Large intestine (tissue), 3 donors: ENCODE measurements at regions not wholly inside any gene's neighbourhood (a gene's known extent, or its start where the extent isn't known, plus 50 kb on each side); places are given as distances from the start of the nearest gene placed in this dataset.

Experiments used
- DNase-seq, 2 donors: peaks; one replicate each; pipeline versions ENCODE4 v3.0.0 to v3.0.0-alpha.2; 2013
- H3K27ac ChIP-seq: one replicate; pipeline ENCODE4 v1.5.1; 2013; ENCODE audit warnings: low read length
- H3K27me3 ChIP-seq: 2 replicates; pipeline ENCODE4 v1.6.1; 2013; ENCODE audit warnings: low read length; ENCODE audit not compliant: control insufficient read depth, insufficient read depth
- H3K36me3 ChIP-seq: 2 replicates; pipeline ENCODE4 v1.6.1; 2013; ENCODE audit warnings: low read length; ENCODE audit not compliant: control insufficient read depth, insufficient read depth
- H3K4me1 ChIP-seq: one replicate; pipeline ENCODE4 v1.6.1; 2013; ENCODE audit warnings: low read length; ENCODE audit not compliant: control insufficient read depth, insufficient read depth
- H3K4me3 ChIP-seq: one replicate; pipeline ENCODE4 v1.5.1; 2013; ENCODE audit warnings: low read length
- H3K9me3 ChIP-seq: one replicate; pipeline ENCODE4 v1.6.1; 2013; ENCODE audit warnings: mild to moderate bottlenecking, low read depth, low read length, moderate library complexity; ENCODE audit not compliant: control insufficient read depth
- WGBS: methylation state at CpG from one replicate; pipeline ENCODE4 v1.1.5; 2013; ENCODE audit warnings: low lambda C conversion rate; ENCODE audit not compliant: insufficient coverage; 5-methylcytosine and 5-hydroxymethylcytosine counted together

DNA sequence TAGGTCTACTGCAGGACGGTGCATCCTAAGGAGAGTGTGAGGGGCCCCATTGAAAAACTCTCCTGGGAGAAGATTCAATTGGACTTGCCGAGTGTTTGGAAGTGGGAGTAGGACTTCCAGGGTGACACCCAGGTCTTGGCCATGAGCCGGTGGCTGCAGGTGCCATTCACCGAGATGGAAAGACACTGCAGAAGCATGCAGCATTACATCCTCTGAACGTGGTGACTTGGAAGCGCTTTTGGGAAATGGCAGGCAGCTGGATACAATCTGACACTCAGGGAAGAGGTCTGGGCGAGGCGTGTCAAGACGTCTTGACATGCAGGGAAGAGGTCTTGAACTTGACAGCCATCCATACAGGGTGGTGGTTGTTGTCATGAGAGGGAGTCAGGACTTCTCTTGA lies 126.9 kb downstream of the PAPOLA start:
- H3K36me3 ChIP-seq: no peaks in the 10 kb centered on the region
- peaks cover 12% of the 10 kb centered on the region for H3K27me3 ChIP-seq
- no peak overlapping the region for H3K4me3 ChIP-seq
- no CpG with 5 or more reads among the region's 9 CpGs for WGBS
- H3K4me1 ChIP-seq: no peaks in the 10 kb centered on the region
- DNase-seq: no peak
- peaks cover 2% of the 10 kb centered on the region for H3K9me3 ChIP-seq
- H3K27ac ChIP-seq: no peak overlapping the region

- H3K36me3 ChIP-seq: no peaks in the 10 kb centered on the region
- no peak for DNase-seq
- peaks cover 12% of the 10 kb centered on the region for H3K27me3 ChIP-seq
- no peak overlapping the region for H3K27ac ChIP-seq
- no CpG with 5 or more reads among the region's 4 CpGs for WGBS
- H3K4me3 ChIP-seq: no peak overlapping the region
- H3K9me3 ChIP-seq: peaks cover 2% of the 10 kb centered on the region
- no peaks in the 10 kb centered on the region for H3K4me1 ChIP-seq
Observed at GRCh38 chr14:96629558-96630222, 127.5 kb downstream of the PAPOLA start.

DNA sequence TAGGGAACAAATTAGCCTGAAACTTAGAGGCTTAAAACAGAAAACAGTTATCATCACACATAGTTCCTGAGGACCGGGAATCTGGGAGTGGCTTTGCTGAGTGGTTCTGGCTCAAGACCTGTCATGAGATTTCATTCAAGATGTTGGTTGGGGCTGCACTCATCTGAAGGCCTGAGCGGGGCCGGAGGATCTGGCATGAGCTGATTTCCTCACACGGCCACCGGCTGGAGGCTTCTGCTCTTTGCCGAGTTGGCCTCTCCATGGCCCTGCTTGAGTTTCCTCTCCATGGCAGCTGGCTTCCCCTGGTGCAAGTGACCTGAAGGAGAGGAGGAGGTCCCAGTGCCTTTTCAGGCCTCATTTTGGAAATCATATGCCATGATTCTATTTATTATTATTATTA lies 128.1 kb downstream of the PAPOLA start:
- H3K4me3 ChIP-seq: no peak overlapping the region
- no peak for DNase-seq
- no peaks in the 10 kb centered on the region for H3K4me1 ChIP-seq
- no peaks in the 10 kb centered on the region for H3K36me3 ChIP-seq
- peaks cover 2% of the 10 kb centered on the region for H3K9me3 ChIP-seq
- no peak overlapping the region for H3K27ac ChIP-seq
- peaks cover 12% of the 10 kb centered on the region for H3K27me3 ChIP-seq
- no CpG with 5 or more reads among the region's 6 CpGs for WGBS

DNA sequence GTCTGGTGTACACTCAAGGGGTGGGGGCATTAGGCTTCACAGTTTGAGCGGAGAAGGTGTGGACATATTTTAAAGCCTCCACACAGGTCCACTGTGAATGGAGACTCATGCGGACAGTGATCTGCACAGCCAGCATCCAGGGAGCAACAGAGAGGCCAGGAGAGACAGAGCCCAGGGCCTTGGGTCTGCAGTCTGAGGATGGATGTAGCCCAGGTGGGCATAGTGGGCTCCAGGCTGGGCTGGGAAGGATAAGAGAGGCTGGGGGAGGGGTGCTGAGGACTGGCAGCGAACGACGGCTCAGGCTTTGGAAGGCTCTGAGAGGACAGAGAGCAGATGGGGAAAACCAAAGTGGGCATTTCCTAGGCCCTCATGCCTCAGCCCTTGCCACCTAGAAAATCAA lies 128.8 kb downstream of the PAPOLA start:
- H3K27me3 ChIP-seq: peaks cover 10% of the 10 kb centered on the region
- DNase-seq: no peak
- no peak overlapping the region for H3K27ac ChIP-seq
- no CpG with 5 or more reads among the region's 5 CpGs for WGBS
- peaks cover 2% of the 10 kb centered on the region for H3K9me3 ChIP-seq
- H3K4me1 ChIP-seq: no peaks in the 10 kb centered on the region
- no peaks in the 10 kb centered on the region for H3K36me3 ChIP-seq
- no peak overlapping the region for H3K4me3 ChIP-seq

DNA sequence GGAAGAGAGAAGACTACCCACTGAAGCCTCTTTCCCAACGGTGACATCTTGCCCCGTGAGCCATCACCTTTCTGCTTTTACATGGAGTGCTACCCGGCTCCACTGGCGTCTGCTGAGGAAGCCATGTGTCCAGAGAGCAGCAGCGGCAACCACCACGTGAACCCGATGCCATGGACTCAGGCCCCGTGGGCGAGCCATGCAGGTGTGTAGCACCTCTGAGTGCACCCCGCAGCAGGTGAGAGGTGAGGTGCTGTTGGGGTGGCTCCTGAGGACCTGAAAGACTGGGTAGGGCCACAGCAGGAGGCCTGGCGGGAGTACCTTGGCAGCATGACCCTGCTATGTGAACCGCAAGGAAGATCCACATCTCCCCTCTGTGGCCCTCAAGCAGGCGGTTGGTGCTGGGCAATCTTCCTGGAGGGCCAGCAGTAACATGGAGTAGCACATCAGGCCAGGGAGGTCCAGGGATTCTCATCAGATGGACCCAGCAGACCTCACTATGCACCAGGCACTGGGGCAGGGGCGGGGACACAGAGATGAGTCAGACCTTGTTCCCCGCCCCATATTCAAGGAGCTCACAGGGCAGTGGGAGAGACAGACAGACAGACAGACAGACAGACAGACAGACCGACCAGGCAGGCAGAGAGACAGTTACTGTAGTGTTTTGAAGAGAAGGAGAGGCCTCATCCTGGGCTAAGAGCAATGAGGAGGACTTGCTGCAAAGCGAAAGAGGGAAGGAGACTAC lies 129.6 kb downstream of the PAPOLA start:
- H3K4me1 ChIP-seq: no peaks in the 10 kb centered on the region
- H3K27ac ChIP-seq: no peak overlapping the region
- peaks cover 2% of the 10 kb centered on the region for H3K9me3 ChIP-seq
- no peak overlapping the region for H3K4me3 ChIP-seq
- WGBS: no CpG with 5 or more reads among the region's 17 CpGs
- no peak for DNase-seq
- no peaks in the 10 kb centered on the region for H3K36me3 ChIP-seq
- peaks cover 3% of the 10 kb centered on the region for H3K27me3 ChIP-seq

DNA sequence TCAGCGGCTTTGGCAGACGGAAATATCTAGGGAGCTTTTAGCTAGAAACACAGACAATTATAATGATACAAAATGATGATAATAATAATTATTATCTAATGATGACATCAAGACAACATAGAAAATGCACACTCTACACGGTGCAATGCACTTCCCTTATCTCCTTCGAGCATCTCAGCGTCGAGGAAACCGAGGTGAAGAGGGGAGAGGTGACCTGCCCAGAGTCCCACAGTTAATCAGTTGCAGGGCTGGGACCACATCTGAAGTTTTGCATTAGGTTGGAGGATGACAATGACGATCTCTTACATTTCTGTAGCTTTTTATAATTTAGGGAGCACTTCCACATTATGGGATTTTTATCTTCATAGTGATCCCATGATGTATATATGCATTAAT lies 130.2 kb downstream of the PAPOLA start:
- H3K36me3 ChIP-seq: no peaks in the 10 kb centered on the region
- H3K9me3 ChIP-seq: peaks cover 2% of the 10 kb centered on the region
- no peak overlapping the region for H3K4me3 ChIP-seq
- H3K4me1 ChIP-seq: no peaks in the 10 kb centered on the region
- peaks cover 3% of the 10 kb centered on the region for H3K27me3 ChIP-seq
- no peak for DNase-seq
- 68% methylated on average over 4 of the region's 8 CpGs for WGBS
- no peak overlapping the region for H3K27ac ChIP-seq

- peaks cover 3% of the 10 kb centered on the region for H3K27me3 ChIP-seq
- WGBS: 93% methylated on average over 2 of the region's 2 CpGs
- peaks cover 2% of the 10 kb centered on the region for H3K9me3 ChIP-seq
- H3K4me1 ChIP-seq: no peaks in the 10 kb centered on the region
- no peak overlapping the region for H3K27ac ChIP-seq
- H3K4me3 ChIP-seq: no peak overlapping the region
- no peaks in the 10 kb centered on the region for H3K36me3 ChIP-seq
- DNase-seq: no peak
Observed at GRCh38 chr14:96633096-96633495, 130.9 kb downstream of the PAPOLA start.

GRCh38 chr14:96634481-96634880 lies 132.3 kb downstream of the PAPOLA start:
- Histone ChIP-seq H3K27ac (no peak overlapping the region), H3K4me1 (no peaks in the 10 kb centered on the region), H3K36me3 (no peaks in the 10 kb centered on the region), H3K27me3 (no peaks in the 10 kb centered on the region), H3K4me3 (no peak overlapping the region), H3K9me3 (peaks cover 2% of the 10 kb centered on the region)
- DNase-seq: no peak
- no CpG with 5 or more reads among the region's 9 CpGs for WGBS

GRCh38 chr14:96634896-96635295 lies 132.7 kb downstream of the PAPOLA start:
- Histone ChIP-seq H3K9me3 (peaks cover 2% of the 10 kb centered on the region), H3K36me3 (no peaks in the 10 kb centered on the region), H3K27me3 (no peaks in the 10 kb centered on the region), H3K4me3 (no peak overlapping the region), H3K27ac (no peak overlapping the region), H3K4me1 (no peaks in the 10 kb centered on the region)
- whole genome bisulfite sequencing: 83% methylated on average over 1 of the region's 5 CpGs
- no peak for DNase-seq

DNA sequence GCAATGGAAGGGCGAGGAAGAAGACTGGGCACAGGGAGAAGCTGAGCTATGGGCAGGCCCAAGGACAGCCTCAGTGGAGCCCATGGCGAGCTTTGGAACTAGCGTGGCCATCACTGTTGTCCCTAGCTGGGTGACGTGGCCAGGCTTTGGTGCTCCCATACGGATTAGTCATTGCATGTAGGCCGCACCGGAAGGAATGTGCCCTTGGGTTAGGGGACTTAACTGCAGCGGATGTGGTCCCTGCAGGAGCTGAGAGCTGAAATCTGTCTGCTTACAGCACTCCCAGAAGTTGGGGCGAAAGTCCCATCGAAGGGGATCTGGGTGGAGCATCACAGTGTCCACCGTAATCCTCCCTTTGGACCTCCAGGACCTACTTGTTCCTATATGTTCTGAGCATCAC lies 133.7 kb downstream of the PAPOLA start:
- no peak overlapping the region for H3K27ac ChIP-seq
- no peaks in the 10 kb centered on the region for H3K9me3 ChIP-seq
- no peaks in the 10 kb centered on the region for H3K4me1 ChIP-seq
- no peaks in the 10 kb centered on the region for H3K27me3 ChIP-seq
- H3K36me3 ChIP-seq: no peaks in the 10 kb centered on the region
- no CpG with 5 or more reads among the region's 11 CpGs for WGBS
- no peak for DNase-seq
- H3K4me3 ChIP-seq: no peak overlapping the region

GRCh38 chr14:96637521-96637920 lies 135.3 kb downstream of the PAPOLA start:
- no peak for DNase-seq
- Histone ChIP-seq H3K27ac (no peak overlapping the region), H3K27me3 (no peaks in the 10 kb centered on the region), H3K4me1 (no peaks in the 10 kb centered on the region), H3K36me3 (no peaks in the 10 kb centered on the region), H3K9me3 (no peaks in the 10 kb centered on the region), H3K4me3 (no peak overlapping the region)
- no CpG with 5 or more reads among the region's 5 CpGs for WGBS
